H1 (cell line): ENCODE measurements at regions not wholly inside any gene's neighbourhood (a gene's known extent, or its start where the extent isn't known, plus 50 kb on each side); places are given as distances from the start of the nearest gene placed in this dataset.

Experiments used
- CTCF ChIP-seq, 3 experiments: IDR thresholded peaks; 1 replicate in 2 of 3; 2 replicates in 1 of 3; pipeline versions ENCODE4 v1.5.1 to v1.6.1; 2011; ENCODE audit warnings: low read length in 3 of 3, mild to moderate bottlenecking in 3 of 3, inconsistent platforms in 2 of 3, low read depth in 1 of 3, moderate library complexity in 1 of 3; ENCODE audit not compliant: insufficient read depth in 1 of 3; ENCODE audit errors: control extremely low read depth in 1 of 3
- EP300 ChIP-seq, 2 experiments: IDR thresholded peaks; 1 replicate in 1 of 2; 2 replicates in 1 of 2; pipeline ENCODE4 v1.6.1; 2011 to 2012; ENCODE audit warnings: low read depth in 2 of 2, low read length in 2 of 2, mild to moderate bottlenecking in 2 of 2, borderline replicate concordance in 1 of 2, inconsistent platforms in 1 of 2, moderate library complexity in 1 of 2
- EZH2 ChIP-seq: fragments of 200-600 bp; sonication (generic); IDR thresholded peaks from 2 replicates; pipeline ENCODE4 v1.7.1; 2012; ENCODE audit warnings: low read depth, mild to moderate bottlenecking, moderate library complexity, low read length, inconsistent platforms; ENCODE audit not compliant: severe bottlenecking
- POLR2A ChIP-seq, 2 experiments: IDR thresholded peaks; 1 replicate in 1 of 2; 2 replicates in 1 of 2; pipeline ENCODE4 v1.6.1; 2011; ENCODE audit warnings: low read depth in 2 of 2, low read length in 2 of 2, mild to moderate bottlenecking in 2 of 2; ENCODE audit errors: control extremely low read depth in 1 of 2
- RNF2 ChIP-seq: fragments of 200-900, 300-1000 bp; sonication (generic); IDR thresholded peaks from 2 replicates; pipeline ENCODE4 v1.7.1; 2016; ENCODE audit warnings: borderline replicate concordance, low read depth, mild to moderate bottlenecking, antibody characterized with exemption, low read length; ENCODE audit not compliant: poor library complexity, severe bottlenecking; ENCODE audit errors: missing control alignments

GRCh38 chr12:87112571-87113345 is 856.6 kb upstream of the MGAT4C start:
- TF ChIP-seq EZH2 (no peak), POLR2A (IDR thresholded peaks at IDR 0.05; ENCODE audit: control extremely low read depth in 1 of 2, low read depth in 2 of 2, low read length in 2 of 2) (no peak), EP300 (IDR thresholded peaks at IDR 0.05; ENCODE audit: borderline replicate concordance in 1 of 2, low read depth in 2 of 2, low read length in 2 of 2) (no peak), CTCF (IDR thresholded peaks at IDR 0.05; ENCODE audit: control extremely low read depth in 1 of 3, insufficient read depth in 1 of 3, low read depth in 1 of 3, low read length in 3 of 3) (no peak), RNF2 (no peak)
